HG02610 (cell line): ENCODE measurements at regions not wholly inside any gene's neighbourhood (a gene's known extent, or its start where the extent isn't known, plus 50 kb on each side); places are given as distances from the start of the nearest gene placed in this dataset.
"Not testable (repeated sequence)": the region's sequence is repeated elsewhere in the genome, so short reads cannot be mapped to it uniquely, and the experiment has no call there.

Experiments
- ATAC-seq: cut with Tn5 transposase; IDR thresholded peaks from one replicate; pipeline ENCODE4 v1.9.1; 2021; ENCODE audit warnings: mild to moderate bottlenecking, moderate library complexity; ENCODE audit not compliant: unreplicated experiment

DNA sequence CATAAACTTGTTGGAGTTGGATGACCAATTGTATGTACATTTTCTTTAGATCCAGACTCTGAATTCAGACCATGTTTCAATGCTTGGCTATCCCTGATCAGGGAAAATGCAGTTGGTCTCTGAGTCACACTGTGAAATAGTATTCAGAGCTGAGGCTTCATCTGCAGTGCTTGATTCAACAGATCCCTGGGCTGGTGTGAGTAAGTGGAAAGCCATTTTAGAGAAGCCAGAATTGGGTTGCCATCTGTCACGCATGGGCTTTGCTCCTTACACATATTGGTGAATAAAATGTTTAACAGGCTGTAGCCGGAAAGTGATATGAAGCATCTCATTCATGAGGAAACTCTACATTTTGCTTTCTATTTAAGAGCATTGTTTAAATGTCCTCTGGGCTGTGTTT is 50.0 kb upstream of the ACYP2 start:
- no peak for ATAC-seq

DNA sequence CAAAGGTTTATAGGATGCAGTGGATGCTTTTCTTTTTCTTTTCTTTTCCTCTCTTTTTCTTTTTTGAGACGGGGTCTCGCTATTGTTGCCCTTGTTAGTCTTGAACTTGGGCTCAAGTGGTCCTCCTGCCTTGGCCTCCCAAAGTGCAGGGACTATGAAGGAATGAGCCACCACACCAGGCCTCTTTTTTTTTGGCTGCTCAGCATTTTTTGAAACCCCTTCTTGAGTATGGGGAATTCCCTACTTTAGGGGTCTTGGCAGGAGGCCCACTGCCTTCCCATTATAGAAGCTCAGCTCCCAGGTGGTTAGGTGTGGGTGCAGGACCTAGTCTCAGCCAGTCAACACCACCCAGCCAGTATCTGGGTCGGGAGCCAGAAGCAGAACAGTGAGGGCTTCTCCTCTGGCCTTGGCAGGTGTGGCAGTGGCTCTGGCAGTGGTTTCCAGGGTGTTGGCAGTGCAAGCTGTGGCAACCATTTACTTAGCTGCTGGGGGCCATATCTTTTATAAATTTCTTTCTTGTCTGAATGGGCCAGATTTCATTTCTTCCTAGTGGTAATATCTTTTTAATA is 51.4 kb upstream of the ACYP2 start:
- no peak for ATAC-seq

GRCh38 chr2:54062401-54062800 is 53.0 kb upstream of the ACYP2 start:
- ATAC-seq = no peak

DNA sequence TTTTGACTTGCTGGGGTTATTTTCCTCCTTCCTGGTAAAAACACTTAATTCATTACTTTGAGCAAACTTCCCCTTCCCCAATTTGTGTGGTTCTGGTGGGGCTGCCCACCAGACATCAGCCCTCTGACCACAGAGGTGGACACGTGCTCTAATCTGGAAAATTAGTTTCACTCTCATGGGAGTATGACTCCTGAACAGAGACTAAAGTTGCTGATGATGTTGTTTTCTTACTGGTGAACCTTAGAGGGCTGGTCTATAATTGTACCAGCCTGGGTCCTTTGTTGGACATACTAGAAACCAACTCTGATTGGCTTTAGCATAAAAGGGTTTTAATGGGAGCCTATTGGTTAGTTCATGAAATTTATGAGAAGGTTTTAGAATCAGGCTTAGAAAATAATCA is 54.1 kb upstream of the ACYP2 start:
- ATAC-seq = no peak

DNA sequence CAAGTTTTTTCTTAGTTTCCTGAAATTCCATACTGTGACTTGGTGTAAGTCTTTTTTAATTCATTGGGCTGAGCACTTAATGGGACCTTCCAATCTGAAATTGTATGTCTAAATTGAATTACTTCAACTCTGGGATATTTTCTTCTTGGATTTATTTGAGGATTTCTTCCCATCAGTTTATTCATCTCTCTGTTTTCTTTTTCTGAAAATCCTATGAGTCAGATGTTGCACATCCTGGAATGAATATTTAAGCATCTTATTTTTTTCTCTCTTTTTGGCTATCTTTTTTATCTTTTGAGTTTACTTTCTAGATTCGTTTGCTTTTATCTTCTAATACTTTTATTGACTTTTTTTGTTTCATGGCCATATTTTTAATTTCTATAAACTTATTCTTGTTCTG is 55.4 kb upstream of the ACYP2 start:
- ATAC-seq = no peak

- no peak for ATAC-seq
Measured at GRCh38 chr2:54059504-54059903, 55.9 kb upstream of the ACYP2 start.

GRCh38 chr2:54058449-54058848 is 57.0 kb upstream of the ACYP2 start:
- ATAC-seq = no peak

- ATAC-seq = no peak
Measured at GRCh38 chr2:54054774-54055173, 60.6 kb upstream of the ACYP2 start.

DNA sequence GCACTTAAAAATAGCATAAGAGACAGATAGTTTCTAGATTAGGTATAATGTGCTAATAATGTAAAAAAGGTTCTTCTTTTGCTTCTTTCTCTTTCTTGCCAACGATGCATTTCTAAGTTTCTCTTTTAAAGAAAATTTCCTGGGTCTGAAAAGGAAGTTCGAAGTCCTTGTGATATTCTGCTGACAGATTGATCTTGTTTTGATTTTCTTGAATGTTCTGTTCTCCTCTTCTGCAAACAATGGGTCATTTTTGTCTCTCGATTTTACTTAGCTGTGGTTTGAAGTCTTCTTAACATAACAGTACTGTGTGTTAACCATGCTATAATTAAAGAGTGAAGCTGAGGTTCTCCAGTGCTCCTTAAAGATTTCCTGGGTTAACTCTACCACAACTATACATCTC is 61.1 kb upstream of the ACYP2 start:
- peak; percentile 93 for ATAC-seq

GRCh38 chr2:54053830-54054229 is 61.6 kb upstream of the ACYP2 start:
- ATAC-seq = peak; percentile 28

- ATAC-seq = no peak
Measured at GRCh38 chr2:54052825-54053718, 62.3 kb upstream of the ACYP2 start.

DNA sequence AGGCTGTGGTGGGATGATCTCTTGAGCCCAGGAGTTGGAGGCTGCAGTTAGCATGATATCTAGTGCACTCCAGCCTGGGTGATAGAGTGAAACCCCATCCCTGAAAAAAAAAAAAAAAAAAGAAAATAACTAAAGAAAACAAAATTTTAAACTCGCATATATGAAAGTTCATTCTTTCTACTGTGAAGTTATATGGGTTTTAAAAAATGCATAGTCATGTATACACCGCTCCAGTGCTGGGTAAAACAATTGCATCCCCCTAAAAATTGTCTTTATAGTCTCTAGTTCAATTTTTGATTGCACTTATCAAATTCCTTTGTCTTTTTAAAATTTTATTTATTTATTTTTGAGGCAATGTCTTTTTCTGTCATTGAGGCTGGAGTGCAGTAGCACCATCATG is 65.0 kb upstream of the ACYP2 start:
- ATAC-seq = no peak

GRCh38 chr2:54049365-54049764 is 66.0 kb upstream of the ACYP2 start:
- ATAC-seq = no peak

- not testable (repeated sequence) for ATAC-seq
Measured at GRCh38 chr2:54048896-54049295, 66.5 kb upstream of the ACYP2 start.

DNA sequence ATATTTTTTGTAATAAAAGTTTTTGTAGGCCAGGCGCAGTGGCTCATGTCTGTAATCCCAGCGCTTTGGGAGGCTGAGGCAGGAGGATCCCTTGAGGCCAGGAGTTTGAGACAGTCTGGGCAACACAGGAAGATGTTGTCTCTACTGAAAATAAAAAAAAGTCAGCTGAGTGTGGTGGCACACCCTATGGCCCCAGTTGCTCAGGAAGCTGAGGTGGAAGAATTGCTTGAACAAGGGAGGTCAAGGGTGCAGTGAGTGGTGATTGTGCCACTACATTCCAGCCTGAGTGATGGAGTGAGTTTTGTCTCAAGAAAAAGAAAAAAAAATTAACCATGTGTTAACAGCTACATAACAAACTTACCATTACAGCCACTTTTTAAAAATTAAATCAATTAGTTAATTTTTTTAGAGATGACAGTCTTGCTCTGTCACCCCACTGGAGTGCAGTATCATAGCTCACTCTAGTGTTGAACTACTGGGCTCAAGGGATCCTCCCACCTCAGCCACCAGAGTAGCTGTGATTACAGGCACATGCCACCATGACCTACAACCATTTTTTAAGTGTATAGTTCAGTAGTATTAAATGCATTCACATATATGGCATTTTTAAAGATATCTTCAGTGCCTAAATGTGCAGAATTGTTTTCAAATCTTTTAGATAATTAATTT is 67.2 kb upstream of the ACYP2 start:
- peak; percentile 45 for ATAC-seq

DNA sequence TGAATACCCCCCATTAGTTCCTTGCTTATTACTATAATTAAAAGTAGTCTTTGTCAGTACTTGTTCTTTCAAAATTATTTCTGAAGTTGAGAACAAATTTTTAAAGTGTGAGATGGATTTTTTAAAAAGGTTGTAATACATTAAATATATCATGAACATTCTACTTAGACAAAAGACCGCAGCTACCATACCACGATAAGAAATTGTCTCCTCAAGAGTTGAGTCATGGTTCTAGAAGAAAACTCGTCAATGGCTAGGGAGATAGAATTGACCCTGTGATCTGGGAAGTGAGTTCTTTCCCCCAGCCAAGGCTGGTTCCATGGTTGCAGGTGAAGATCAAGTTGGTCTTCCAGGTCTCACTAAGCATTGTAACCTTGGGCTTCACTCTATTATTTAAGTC is 67.8 kb upstream of the ACYP2 start:
- no peak for ATAC-seq

DNA sequence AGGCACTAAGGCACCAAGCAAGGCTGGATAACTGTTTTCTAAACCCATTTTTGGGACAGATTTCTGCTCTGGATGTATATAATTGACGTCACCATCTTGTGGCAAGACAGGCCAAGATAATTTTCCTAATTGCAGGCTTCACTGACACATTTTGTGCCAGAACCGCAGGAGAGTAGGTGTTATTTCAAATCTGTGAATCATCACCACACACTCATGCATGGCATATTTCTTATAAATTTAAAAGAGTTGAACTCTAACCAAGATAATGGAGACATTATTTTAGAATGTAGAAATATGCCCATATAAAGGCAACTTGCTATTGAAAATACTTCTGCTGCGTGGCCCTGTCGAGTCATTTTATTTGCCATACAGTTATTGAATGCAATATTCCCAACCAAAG is 68.3 kb upstream of the ACYP2 start:
- ATAC-seq = no peak

GRCh38 chr2:54042897-54043620 is 72.3 kb upstream of the PSME4 start:
- no peak for ATAC-seq

- no peak for ATAC-seq
Measured at GRCh38 chr2:54042341-54042740, 71.5 kb upstream of the PSME4 start.

- ATAC-seq = no peak
Measured at GRCh38 chr2:54041135-54041534, 70.3 kb upstream of the PSME4 start.

DNA sequence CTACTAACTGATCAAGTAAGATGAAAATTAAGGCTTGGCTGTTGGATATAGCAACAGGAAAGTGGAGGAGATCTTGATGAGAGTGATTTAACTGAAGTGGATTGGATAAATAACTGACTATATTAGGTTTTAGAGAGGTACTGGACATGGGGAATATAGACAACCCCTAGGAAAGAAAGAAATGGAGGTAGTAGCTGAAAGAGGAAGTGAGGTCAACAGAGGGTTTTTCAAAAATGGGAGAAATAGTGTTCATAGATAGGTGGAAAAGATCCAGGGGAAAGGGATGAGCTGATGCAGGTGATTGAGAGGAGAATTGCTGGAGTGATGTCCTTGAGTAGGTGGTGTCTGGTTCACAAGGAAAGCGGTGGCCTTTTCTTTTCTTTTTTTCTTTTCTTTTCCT is 69.9 kb upstream of the PSME4 start:
- no peak for ATAC-seq
